ENCODE measurements at regions not wholly inside any gene's neighbourhood (a gene's known extent, or its start where the extent isn't known, plus 50 kb on each side); places are given as distances from the start of the nearest gene placed in this dataset.

DNA sequence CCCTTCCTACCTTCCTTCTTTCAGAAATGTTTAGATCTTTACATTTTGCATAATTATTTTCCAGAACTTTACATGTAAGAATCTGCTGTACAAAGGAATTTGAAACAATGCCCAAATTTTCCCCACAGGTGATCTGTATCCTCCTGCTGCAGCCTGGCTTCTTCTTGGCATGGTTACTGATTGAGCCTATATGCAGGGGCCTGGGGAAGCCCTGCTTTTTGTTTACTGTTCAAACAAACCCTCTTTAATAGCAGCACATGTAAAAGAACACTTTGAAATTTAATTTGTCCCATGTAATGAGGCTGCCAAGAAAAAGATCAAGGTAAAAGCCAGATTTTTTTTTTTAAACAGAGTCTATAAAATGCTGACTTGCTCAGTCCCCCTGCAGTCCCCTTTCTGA lies 432.2 kb downstream of the TUSC7 start:
- TF ChIP-seq SNAI2 (CRISPR knock-in tag; IDR thresholded peaks at IDR 0.05) (no peak), RARB (CRISPR knock-in tag; IDR thresholded peaks at IDR 0.05) (no peak), ZNF70 (CRISPR knock-in tag; IDR thresholded peaks at IDR 0.05) (no peak), CSRNP3 (CRISPR knock-in tag; IDR thresholded peaks at IDR 0.05) (no peak), ARNTL (CRISPR knock-in tag; IDR thresholded peaks at IDR 0.05; ENCODE audit: borderline replicate concordance, low read depth) (no peak), TCF4 (CRISPR knock-in tag; IDR thresholded peaks at IDR 0.05; ENCODE audit: borderline replicate concordance) (no peak)

Measured in SK-N-SH treated with all-trans-retinoic acid at 6 μM for 48 hours (cell line).